Endothelial cell of umbilical vein (primary cell): ENCODE measurements at regions not wholly inside any gene's neighbourhood (a gene's known extent, or its start where the extent isn't known, plus 50 kb on each side); places are given as distances from the start of the nearest gene placed in this dataset.

Source experiments
- BruUV-seq: library from RNA; stranded (reverse); fragments of 400-500 nt; replicated peaks from 2 replicates; lab custom pipeline; 2021; lab: Mats Ljungman, UMichigan
- CTCF ChIA-PET: fragments of 300-600, 350-600 bp; sonication (Branson Sonifier 250); formaldehyde crosslinking; loops from one replicate; lab custom pipeline; 2021; ENCODE audit warnings: antibody characterized with exemption, inconsistent platforms; lab: Charles Lee
- POLR2A ChIA-PET: fragments of 300-600, 350-600 bp; sonication (Branson Sonifier 250); formaldehyde crosslinking; loops from one replicate; lab custom pipeline; 2021; ENCODE audit warnings: antibody characterized with exemption, inconsistent platforms; lab: Charles Lee
- DNase-seq: peaks from one replicate; pipeline ENCODE4 v3.0.0-alpha.2; 2011; ENCODE audit warnings: low read depth, low spot score
- FAIRE-seq: peaks from 2 replicates; lab custom pipeline; 2011; peaks lifted over from hg19 to GRCh38; lab: Jason Lieb, UNC
- H2AFZ ChIP-seq: 2 replicates; pipeline ENCODE4 v1.6.0; 2012; ENCODE audit warnings: low read depth, low read length, control low read depth, inconsistent platforms
- H3K27ac ChIP-seq: 2 replicates; pipeline ENCODE4 v1.5.1; 2011; ENCODE audit warnings: low read depth, mild to moderate bottlenecking, control low read depth, low read length, moderate library complexity; ENCODE audit not compliant: insufficient read depth
- H3K27me3 ChIP-seq, 2 experiments: 2 replicates each; pipeline versions ENCODE4 v1.6.0 to v1.6.1; 2011; ENCODE audit warnings: low read length in 2 of 2, mixed read lengths in 1 of 2; ENCODE audit not compliant: control insufficient read depth in 2 of 2, insufficient read depth in 2 of 2
- H3K36me3 ChIP-seq, 2 experiments: 2 replicates in 1 of 2; 3 replicates in 1 of 2; pipeline ENCODE4 v1.5.1; 2011; ENCODE audit warnings: low read length in 2 of 2, mild to moderate bottlenecking in 1 of 2, moderate library complexity in 1 of 2; ENCODE audit not compliant: control insufficient read depth in 2 of 2, insufficient read depth in 2 of 2; ENCODE audit errors: extremely low read depth in 1 of 2
- H3K4me1 ChIP-seq: 3 replicates; pipeline ENCODE4 v1.5.1; 2011; ENCODE audit warnings: mild to moderate bottlenecking, low read length; ENCODE audit not compliant: control insufficient read depth, insufficient read depth; ENCODE audit errors: extremely low read depth
- H3K4me2 ChIP-seq: 2 replicates; pipeline ENCODE4 v1.6.1; 2011; ENCODE audit warnings: low read length, control low read depth, mixed read lengths; ENCODE audit not compliant: insufficient read depth
- H3K4me3 ChIP-seq, 3 experiments: fragments of 200-600 bp in 1 of 3; sonication (generic), shearing (Covaris generic) in 1 of 3; replicated peaks in 1 of 3; 2 replicates each; pipeline ENCODE4 v1.5.1; 2011 to 2016; ENCODE audit warnings: control low read depth in 3 of 3, low read length in 3 of 3, mild to moderate bottlenecking in 2 of 3, inconsistent platforms in 1 of 3, low read depth in 1 of 3, moderate library complexity in 1 of 3; ENCODE audit not compliant: insufficient read depth in 1 of 3
- H3K79me2 ChIP-seq: 2 replicates; pipeline ENCODE4 v1.6.0; 2012; ENCODE audit warnings: low read length, inconsistent platforms; ENCODE audit not compliant: control insufficient read depth, insufficient read depth
- H3K9ac ChIP-seq: replicated peaks from 2 replicates; pipeline ENCODE3; 2011; ENCODE audit warnings: low read length, control low read depth; ENCODE audit not compliant: insufficient read depth; ENCODE audit errors: extremely low read depth
- H3K9me1 ChIP-seq: replicated peaks from 3 replicates; pipeline ENCODE4 v1.6.0; 2011; ENCODE audit warnings: mild to moderate bottlenecking, low read length; ENCODE audit not compliant: control insufficient read depth, insufficient read depth; ENCODE audit errors: extremely low read depth
- H3K9me3 ChIP-seq: replicated peaks from 2 replicates; pipeline ENCODE4 v1.5.1; 2012; ENCODE audit warnings: low read length, inconsistent platforms; ENCODE audit not compliant: control insufficient read depth, insufficient read depth
- H4K20me1 ChIP-seq: replicated peaks from 2 replicates; pipeline ENCODE3; 2011; ENCODE audit warnings: mild to moderate bottlenecking, low read length; ENCODE audit not compliant: control insufficient read depth, insufficient read depth; ENCODE audit errors: extremely low read depth
- EZH2 ChIP-seq: IDR thresholded peaks from 2 replicates; pipeline ENCODE4 v1.6.1; 2012; ENCODE audit warnings: borderline replicate concordance, low read depth, mild to moderate bottlenecking, moderate library complexity, low read length, inconsistent platforms; ENCODE audit not compliant: severe bottlenecking
- JUN ChIP-seq: IDR thresholded peaks from 2 replicates; pipeline ENCODE4 v1.6.1; 2011; ENCODE audit warnings: borderline replicate concordance, low read depth; ENCODE audit not compliant: insufficient read length, insufficient read depth
- MYC ChIP-seq: IDR thresholded peaks from one replicate; pipeline ENCODE4 v1.6.1; 2011; ENCODE audit warnings: mild to moderate bottlenecking, low read depth, low read length
- dilution Hi-C: fragments of 300-500 bp; cut with MboI; formaldehyde crosslinking; loops from one replicate; pipeline ENCODE4 v1.15.0; 2019; ENCODE audit warnings: low sequenced_read_pairs; ENCODE audit not compliant: extremely low pct_ligation_motif_present
- intact Hi-C: fragments of 100-400 bp; cut with micrococcal nuclease; formaldehyde crosslinking; loops from one replicate; pipeline ENCODE4 v1.10.0; 2022
- TF ChIP-seq, protein P1 (sequence below), 2 donors: IDR thresholded peaks; 1 replicate in 1 of 2; 2 replicates in 1 of 2; pipeline ENCODE4 v1.5.1; 2011; ENCODE audit warnings: low read length in 2 of 2, mild to moderate bottlenecking in 2 of 2, moderate library complexity in 2 of 2, control low read depth in 1 of 2, inconsistent platforms in 1 of 2, low read depth in 1 of 2; ENCODE audit not compliant: insufficient read depth in 1 of 2; ENCODE audit errors: extremely low read depth in 1 of 2
- TF ChIP-seq, protein P2 (sequence below): IDR thresholded peaks from 2 replicates; pipeline ENCODE4 v1.6.1; 2011; ENCODE audit not compliant: insufficient read depth, insufficient read length

DNA sequence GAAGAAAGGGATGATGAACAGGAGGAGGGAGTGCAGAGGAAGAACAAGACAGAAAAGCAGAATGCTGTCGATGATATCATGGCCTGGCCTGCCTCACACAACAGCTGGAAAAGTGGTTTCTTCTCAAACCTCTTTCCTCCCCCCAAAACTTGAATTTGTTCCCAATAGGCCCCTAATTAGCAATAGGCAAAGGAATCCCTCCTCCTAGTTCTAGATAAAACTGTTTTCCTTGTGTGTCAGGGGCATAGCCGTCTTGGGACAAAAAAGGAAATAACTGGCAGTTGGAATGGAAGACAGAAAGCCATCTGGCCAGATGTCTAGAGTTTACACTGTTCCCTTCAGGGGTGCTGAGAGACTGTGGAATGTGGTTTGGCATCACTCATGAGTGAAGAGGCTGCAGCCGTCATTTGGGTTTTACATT, 177.8 kb upstream of the C1QTNF7 start:
- TF ChIP-seq, protein P1, sequence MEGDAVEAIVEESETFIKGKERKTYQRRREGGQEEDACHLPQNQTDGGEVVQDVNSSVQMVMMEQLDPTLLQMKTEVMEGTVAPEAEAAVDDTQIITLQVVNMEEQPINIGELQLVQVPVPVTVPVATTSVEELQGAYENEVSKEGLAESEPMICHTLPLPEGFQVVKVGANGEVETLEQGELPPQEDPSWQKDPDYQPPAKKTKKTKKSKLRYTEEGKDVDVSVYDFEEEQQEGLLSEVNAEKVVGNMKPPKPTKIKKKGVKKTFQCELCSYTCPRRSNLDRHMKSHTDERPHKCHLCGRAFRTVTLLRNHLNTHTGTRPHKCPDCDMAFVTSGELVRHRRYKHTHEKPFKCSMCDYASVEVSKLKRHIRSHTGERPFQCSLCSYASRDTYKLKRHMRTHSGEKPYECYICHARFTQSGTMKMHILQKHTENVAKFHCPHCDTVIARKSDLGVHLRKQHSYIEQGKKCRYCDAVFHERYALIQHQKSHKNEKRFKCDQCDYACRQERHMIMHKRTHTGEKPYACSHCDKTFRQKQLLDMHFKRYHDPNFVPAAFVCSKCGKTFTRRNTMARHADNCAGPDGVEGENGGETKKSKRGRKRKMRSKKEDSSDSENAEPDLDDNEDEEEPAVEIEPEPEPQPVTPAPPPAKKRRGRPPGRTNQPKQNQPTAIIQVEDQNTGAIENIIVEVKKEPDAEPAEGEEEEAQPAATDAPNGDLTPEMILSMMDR (IDR thresholded peaks at IDR 0.05; ENCODE audit: extremely low read depth in 1 of 2, insufficient read depth in 1 of 2, low read depth in 1 of 2, low read length in 2 of 2), result no peak
- Histone ChIP-seq H3K9ac (no peak overlapping the region), H3K27me3 (no peaks in the 10 kb centered on the region), H3K4me2 (no peak overlapping the region), H4K20me1 (no peaks in the 10 kb centered on the region), H3K4me3 (no peak overlapping the region), H3K9me3 (no peaks in the 10 kb centered on the region), H3K79me2 (no peaks in the 10 kb centered on the region), H3K4me1 (no peaks in the 10 kb centered on the region), H3K27ac (no peak overlapping the region), H3K9me1 (no peaks in the 10 kb centered on the region), H2AFZ (no peak overlapping the region), H3K36me3 (no peaks in the 10 kb centered on the region)
- FAIRE-seq (no peak), DNase-seq (no peak)
- CTCF ChIA-PET, result no interaction called here
- intact Hi-C loops (no loop called here), dilution Hi-C loops (no loop called here)
- no TSS peak for BruUV-seq
- POLR2A ChIA-PET, result no interaction called here

DNA sequence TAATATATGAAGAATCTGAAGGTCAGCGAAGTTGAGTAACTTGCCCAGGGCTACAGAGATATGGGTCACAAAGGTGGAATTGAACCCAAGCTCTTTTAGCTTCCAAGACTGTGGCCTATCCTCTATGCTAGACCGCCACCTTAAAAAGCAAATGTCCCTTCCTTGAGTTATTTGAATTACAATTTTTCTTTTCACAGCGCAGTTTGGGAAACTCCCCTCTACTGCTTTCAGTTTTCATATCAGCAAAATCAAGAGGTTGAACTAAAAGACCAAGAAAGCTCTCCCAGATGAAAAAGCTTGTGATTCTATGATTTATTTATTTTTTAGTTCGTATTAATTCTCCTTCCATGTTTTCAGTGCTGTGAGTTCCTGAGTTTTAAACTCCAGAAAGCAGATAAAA, 174.5 kb upstream of the C1QTNF7 start:
- H3K27me3 ChIP-seq, result no peaks in the 10 kb centered on the region
- intact Hi-C loops, result no loop called here
- H3K9ac ChIP-seq, result no peak overlapping the region
- TF ChIP-seq JUN (no peak), MYC (no peak), EZH2 (no peak)
- TF ChIP-seq, protein P2, sequence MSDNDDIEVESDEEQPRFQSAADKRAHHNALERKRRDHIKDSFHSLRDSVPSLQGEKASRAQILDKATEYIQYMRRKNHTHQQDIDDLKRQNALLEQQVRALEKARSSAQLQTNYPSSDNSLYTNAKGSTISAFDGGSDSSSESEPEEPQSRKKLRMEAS, result no peak
- no peaks in the 10 kb centered on the region for H4K20me1 ChIP-seq
- no TSS peak for BruUV-seq
- CTCF ChIA-PET, result no interaction called here
- H3K9me1 ChIP-seq, result no peaks in the 10 kb centered on the region
- H3K4me2 ChIP-seq, result no peak overlapping the region
- POLR2A ChIA-PET, result no interaction called here
- H3K27ac ChIP-seq, result no peak overlapping the region
- no peaks in the 10 kb centered on the region for H3K36me3 ChIP-seq
- H3K4me1 ChIP-seq, result no peaks in the 10 kb centered on the region
- H3K79me2 ChIP-seq, result no peaks in the 10 kb centered on the region
- no peaks in the 10 kb centered on the region for H3K9me3 ChIP-seq
- no peak overlapping the region for H3K4me3 ChIP-seq
- no peak for FAIRE-seq
- dilution Hi-C loops, result no loop called here
- DNase-seq, result no peak
- no peak overlapping the region for H2AFZ ChIP-seq
